HG02642 (cell line): ENCODE measurements at regions not wholly inside any gene's neighbourhood (a gene's known extent, or its start where the extent isn't known, plus 50 kb on each side); places are given as distances from the start of the nearest gene placed in this dataset.

Experiments
- ATAC-seq: cut with Tn5 transposase; IDR thresholded peaks from one replicate; pipeline ENCODE4 v1.9.1; 2021; ENCODE audit warnings: mild to moderate bottlenecking; ENCODE audit not compliant: unreplicated experiment, poor library complexity

GRCh38 chr4:11546391-11547175 lies 117.9 kb upstream of the HS3ST1 start:
- ATAC-seq: no peak

DNA sequence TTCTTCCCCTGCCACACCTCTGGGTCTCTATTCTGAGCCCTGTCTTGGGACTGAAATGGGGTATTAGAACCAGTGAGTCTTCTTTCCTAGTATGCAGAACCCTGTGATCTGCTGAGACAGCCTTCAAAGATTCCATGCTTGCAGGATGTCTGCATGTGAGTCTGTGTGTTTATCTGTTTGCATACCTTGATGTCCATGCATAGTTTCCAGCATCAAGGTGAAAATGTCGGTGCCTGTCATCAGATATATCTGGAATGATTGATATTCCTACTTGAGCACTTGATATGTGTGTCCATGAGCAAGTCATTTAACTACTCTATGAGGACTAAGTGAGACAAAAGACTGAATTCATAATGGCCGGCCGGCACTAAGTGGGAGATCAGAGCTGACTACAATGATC lies 117.0 kb upstream of the HS3ST1 start:
- no peak for ATAC-seq

DNA sequence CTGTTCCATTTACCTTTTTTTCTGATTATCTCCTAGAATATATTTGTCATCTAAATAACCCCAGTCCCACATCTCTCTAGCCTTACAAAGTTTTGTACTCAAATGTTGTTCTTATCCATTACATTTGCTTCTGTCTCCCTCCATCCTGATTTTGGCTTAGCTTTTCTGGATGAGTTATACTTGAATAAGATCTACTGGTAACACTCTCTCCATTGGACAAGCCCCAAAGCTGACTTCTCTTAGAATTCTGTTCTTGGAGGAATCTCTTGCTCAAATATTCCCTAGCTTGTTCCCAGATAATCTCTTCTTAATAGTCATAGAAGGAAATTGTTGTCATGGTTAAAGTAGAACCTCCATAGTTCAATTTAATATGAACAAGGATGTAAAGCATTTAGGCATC lies 115.5 kb upstream of the HS3ST1 start:
- ATAC-seq: no peak

DNA sequence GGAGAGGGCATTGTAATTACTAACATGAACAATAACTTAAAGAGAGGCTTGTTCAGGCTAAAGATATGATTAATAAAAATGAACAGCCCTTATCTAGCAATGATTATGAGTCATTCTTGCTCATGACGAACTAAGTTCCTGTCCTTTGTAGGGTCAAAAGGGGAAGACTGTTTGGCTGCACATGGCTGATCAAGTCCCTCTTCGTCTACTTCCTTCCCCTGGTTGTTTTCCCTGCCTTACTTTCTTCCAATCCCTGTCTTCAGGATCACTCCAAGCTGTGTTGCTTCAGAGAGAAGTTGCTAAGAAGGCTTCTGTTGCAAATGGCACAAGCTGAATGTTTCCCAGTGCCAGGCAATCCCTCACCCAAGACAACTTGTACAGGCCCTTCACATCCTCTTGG lies 115.0 kb upstream of the HS3ST1 start:
- ATAC-seq: no peak

DNA sequence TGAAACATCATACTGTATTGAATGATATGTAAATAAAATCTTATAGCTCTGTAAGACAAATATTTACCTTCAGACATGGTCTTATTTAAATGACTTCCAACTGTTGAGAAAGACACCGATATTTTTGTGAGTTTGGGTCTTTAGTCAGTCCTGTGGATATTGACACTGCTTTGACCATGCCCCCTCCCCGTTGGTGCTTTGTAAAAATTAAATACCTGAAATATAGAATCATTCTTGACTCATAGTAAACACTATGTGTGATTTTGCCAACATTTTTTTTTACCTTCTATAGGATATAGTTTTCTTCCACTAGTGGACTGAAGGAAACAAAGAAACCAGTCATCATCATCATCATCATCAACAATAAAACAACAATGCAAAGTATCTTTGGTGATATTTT lies 114.3 kb upstream of the HS3ST1 start:
- no peak for ATAC-seq

DNA sequence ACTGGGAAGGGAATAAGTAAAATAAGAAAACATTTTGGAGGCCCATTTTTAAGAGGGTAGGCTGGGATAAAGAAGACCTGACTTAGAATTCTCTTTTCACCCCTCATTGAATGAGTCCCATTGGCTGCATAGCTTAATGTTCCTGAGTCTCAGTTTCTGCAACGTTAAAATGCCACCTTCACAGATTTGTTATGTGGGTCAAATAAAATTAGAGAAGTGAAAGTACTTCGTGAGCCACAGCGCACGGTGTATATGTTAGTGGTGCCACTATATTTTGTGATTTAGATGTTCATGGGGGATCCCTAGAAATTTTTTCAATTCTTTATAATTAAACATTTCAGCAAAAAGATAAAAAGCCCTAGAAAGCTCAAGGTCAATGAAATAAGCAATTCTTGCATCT lies 109.2 kb upstream of the HS3ST1 start:
- no peak for ATAC-seq

DNA sequence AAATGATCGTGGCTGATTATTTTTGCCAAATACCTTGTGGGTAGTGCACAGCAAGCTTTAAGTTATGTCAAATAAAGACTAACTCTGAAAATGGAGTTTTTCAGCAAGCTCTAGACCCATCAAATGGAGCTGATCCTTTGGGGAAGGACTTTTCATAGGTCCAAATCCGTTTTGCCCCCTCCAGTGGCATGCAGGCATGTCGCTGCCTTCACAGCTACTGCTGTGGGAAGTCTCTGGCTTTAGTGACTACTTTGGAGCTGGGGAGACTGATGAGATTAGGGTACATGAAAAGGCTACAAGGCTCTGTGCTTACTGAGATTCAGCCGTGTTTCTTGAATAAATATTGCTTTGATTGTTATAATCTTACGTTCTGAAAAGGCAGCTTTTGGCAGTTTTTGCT lies 106.6 kb upstream of the HS3ST1 start:
- ATAC-seq: no peak

DNA sequence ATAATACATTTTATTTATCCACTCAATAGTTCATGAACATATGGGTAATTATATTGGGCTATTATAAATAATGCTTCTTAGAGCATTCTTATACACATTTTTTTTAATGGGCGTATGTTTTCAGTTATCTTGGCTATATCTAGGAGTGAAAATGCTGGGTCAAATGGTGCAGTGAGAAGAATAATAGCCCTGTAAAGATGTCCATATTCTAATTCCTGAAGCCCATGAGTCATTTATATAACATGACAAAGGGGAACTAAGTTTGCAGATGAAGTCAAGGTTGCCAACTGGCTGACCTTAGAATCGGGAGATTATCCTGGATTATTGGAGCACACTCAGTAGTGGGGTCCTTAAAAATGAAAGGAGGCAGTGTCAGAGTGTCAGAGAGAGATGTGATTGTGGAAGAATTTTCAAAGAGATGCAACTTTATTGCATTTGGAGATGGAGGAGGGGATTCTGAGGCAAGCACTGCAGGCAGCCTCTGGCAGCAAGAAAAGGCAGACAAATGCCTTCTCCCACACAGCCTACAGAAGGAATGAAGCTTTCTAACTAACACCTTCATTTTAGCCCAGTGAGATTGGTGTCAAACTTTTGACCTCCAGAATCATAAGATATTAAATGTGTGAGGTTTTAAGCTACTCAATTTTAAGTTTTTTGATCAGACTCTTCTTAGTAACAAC lies 106.1 kb upstream of the HS3ST1 start:
- no peak for ATAC-seq

- ATAC-seq: no peak
Measured at GRCh38 chr4:11532138-11532537, 103.4 kb upstream of the HS3ST1 start.

- no peak for ATAC-seq
Measured at GRCh38 chr4:11529625-11530201, 101.0 kb upstream of the HS3ST1 start.

DNA sequence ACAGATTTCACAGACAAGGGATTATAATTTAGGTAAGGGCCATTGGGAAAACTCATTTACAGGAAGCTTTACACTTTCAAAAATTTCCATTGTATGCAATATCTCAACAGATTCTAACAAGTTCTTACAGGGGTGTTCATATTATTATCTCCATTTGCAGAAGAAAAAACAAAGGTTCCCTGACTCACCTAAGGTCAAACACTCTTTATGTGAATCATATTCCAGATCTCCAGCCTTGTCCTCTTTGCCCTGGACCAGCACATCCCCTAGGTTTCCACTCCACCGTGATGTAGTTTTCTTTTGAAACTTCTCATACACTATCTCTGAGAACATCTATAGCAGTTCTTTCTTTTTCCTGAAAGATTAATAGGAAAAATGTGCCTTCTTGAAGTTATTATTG lies 96.4 kb upstream of the HS3ST1 start:
- no peak for ATAC-seq

GRCh38 chr4:11518754-11519153 lies 90.1 kb upstream of the HS3ST1 start:
- ATAC-seq: no peak

DNA sequence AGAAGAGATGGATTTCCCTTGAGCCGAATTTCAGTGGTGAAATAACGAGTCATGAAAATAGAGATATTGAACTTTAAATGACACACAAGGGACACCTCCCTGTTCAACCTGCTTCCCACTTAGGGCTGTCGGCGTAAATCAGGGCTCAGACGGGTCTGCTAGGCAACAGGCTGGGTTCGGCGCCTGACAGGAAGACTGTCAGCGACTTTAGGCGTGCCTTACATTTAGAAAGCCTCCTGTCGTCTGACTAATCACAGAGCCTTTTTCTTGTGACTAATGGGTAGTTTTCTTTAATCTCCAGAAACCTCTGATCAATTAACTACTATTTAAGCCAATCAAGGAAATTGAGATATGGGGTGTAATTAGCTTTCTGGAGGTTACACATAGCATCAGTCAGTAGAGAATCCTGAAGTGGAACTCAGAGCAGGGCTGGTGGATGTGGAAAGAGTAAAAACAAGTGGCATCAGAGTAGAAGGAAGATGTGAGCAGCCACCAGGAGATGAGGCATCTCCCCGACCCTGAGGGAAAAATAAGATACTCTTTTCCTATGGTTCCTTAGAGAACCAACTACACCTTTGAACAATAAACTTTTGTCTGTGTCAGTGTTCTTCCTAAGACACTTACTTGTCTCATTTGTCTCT lies 86.2 kb upstream of the HS3ST1 start:
- no peak for ATAC-seq

DNA sequence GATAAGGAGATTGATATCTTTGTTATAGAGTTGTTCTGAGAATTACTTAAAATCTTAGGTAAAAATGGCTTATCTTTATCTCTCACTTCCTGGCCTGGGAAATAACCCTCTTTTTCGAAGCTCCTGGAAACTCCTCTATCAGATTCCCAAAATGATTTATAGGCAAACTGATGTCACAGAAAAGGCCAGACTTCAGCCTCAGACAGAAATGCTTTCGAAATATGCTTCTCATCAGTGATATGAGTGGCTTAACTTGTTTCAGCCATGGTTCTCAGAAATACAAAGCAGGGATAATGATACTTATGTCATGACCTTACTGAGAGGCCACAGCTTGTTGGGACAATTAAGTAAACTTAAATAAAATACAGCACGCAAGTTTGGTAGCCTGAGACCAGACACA lies 85.3 kb upstream of the HS3ST1 start:
- ATAC-seq: no peak

DNA sequence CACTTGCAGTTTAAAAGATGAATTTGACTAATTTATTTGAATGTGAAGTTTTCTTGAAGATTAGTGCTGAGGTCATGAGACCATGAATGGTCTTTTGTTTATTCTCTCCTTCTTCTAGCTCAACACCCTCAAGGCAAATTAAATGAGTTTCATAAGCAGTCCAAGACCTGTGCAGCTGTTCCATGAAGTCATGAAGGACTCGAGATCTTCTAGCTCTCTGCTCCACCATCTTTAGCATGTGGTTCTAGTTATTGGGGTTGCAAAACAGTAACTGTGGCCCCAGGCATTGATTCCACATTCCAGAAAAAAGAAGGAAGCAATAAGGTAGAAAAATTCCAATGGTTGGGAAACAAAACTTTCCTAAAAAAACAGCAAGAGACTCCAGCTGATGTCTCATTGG lies 84.2 kb upstream of the HS3ST1 start:
- no peak for ATAC-seq

- ATAC-seq: no peak
Measured at GRCh38 chr4:11511321-11511720, 82.6 kb upstream of the HS3ST1 start.

DNA sequence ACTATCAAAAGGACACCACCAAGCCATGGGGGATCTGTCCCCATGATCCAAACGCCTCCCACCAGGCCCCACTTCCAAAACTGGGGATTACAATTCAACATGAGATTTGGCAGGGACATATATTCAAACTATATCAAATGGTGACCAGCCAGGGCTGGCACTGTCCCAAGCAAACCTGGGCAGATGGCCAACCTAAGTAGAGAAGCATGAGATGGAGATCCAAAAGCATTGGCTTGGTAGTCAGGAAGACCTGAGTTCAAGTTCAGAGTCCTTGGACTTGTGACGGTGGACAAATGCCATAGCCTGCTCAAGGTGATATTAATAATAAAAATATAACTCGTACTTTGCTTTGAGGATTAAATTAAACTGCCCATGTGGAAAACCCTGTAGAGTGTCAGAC lies 79.2 kb upstream of the HS3ST1 start:
- ATAC-seq: no peak

- ATAC-seq: no peak
Measured at GRCh38 chr4:11506194-11506593, 77.5 kb upstream of the HS3ST1 start.

- ATAC-seq: no peak
Measured at GRCh38 chr4:11505221-11505971, 76.7 kb upstream of the HS3ST1 start.

GRCh38 chr4:11503166-11503565 lies 74.5 kb upstream of the HS3ST1 start:
- no peak for ATAC-seq

DNA sequence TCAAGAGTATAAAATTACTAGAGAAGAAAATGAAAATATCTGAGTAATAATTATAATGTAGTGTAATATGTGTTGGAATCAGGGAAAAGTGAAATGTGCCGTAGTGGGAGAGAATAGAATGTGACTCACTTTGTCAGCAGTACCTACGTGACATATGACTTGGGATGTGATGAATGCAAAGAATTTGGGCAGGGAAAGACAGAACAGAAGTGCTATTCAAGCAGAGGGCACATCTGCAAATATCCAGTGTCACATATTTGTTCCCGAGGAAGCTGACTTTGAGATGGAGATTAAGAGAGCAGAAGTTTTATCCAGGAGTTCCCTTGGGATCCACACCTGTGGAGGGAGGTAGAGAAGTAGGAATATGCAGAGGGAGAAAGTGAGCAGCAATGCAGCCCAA lies 69.3 kb upstream of the HS3ST1 start:
- no peak for ATAC-seq
